Gastroesophageal sphincter (tissue), 4 donors: ENCODE measurements at regions not wholly inside any gene's neighbourhood (a gene's known extent, or its start where the extent isn't known, plus 50 kb on each side); places are given as distances from the start of the nearest gene placed in this dataset.

Source experiments
- ATAC-seq: fragments of 150-250 bp; one replicate; pipeline ENCODE4 v1.9.1; 2016; ENCODE audit warnings: mild to moderate bottlenecking, moderate library complexity
- H3K27ac ChIP-seq, 4 donors: fragments of 200-600 bp; sonication (generic) in 3 of 4; 1 replicate in 3 of 4; 2 replicates in 1 of 4; pipeline ENCODE4 v1.5.1; 2016 to 2019
- H3K27me3 ChIP-seq: fragments of 200-600 bp; sonication (generic); one replicate; pipeline ENCODE4 v1.5.1; 2019
- H3K36me3 ChIP-seq, 2 donors: fragments of 200-600 bp; sonication (generic); one replicate each; pipeline ENCODE4 v1.5.1; 2019; ENCODE audit warnings: control low read depth in 1 of 2
- H3K4me1 ChIP-seq, 3 donors: fragments of 200-600 bp; sonication (generic); 1 replicate in 2 of 3; 2 replicates in 1 of 3; pipeline ENCODE4 v1.5.1; 2016 to 2019; ENCODE audit warnings: control low read depth in 2 of 3
- H3K4me3 ChIP-seq, 2 donors: fragments of 200-600 bp; sonication (generic); one replicate each; pipeline ENCODE4 v1.5.1; 2019; ENCODE audit warnings: mild to moderate bottlenecking in 1 of 2, moderate library complexity in 1 of 2
- H3K9me3 ChIP-seq, 3 donors: fragments of 200-600 bp; sonication (generic); one replicate each; pipeline ENCODE4 v1.5.1; 2017 to 2019; ENCODE audit warnings: control low read depth in 2 of 3
- CTCF ChIP-seq, 4 experiments: fragments of 200-600 bp in 2 of 4; fragments of 450-650 bp in 2 of 4; sonication (generic) in 1 of 4; IDR thresholded peaks; one replicate each; pipeline ENCODE4 v1.5.1; 2017 to 2019; ENCODE audit warnings: antibody characterized with exemption in 4 of 4, mild to moderate bottlenecking in 2 of 4, moderate library complexity in 2 of 4
- EP300 ChIP-seq: sonication (generic); formaldehyde crosslinking; IDR thresholded peaks from one replicate; pipeline ENCODE4 v1.6.1; 2017; ENCODE audit warnings: antibody characterized with exemption, mild to moderate bottlenecking
- POLR2A ChIP-seq, 2 donors: fragments of 450-650 bp; IDR thresholded peaks; one replicate each; pipeline ENCODE4 v1.6.1; 2017; ENCODE audit warnings: antibody characterized with exemption in 2 of 2, mild to moderate bottlenecking in 2 of 2, moderate library complexity in 1 of 2
- POLR2AphosphoS5 ChIP-seq: sonication (generic); formaldehyde crosslinking; IDR thresholded peaks from one replicate; pipeline ENCODE4 v1.6.1; 2017; ENCODE audit warnings: antibody characterized with exemption
- WGBS, 2 donors: methylation state at CpG; one replicate each; pipeline ENCODE4 v1.1.5; 2018; ENCODE audit warnings: low coverage in 1 of 2; 5-methylcytosine and 5-hydroxymethylcytosine counted together

- Histone ChIP-seq H3K27ac (no peak overlapping the region), H3K9me3 (no peaks in the 10 kb centered on the region), H3K4me1 (peaks cover 0 to 24% (median 21%) of the 10 kb centered on the region in 3 donors), H3K27me3 (peaks cover 60% of the 10 kb centered on the region), H3K4me3 (no peak overlapping the region), H3K36me3 (no peaks in the 10 kb centered on the region)
- WGBS, 2 donors, result 56 to 59% methylated on average over 6 of the region's 6 CpGs
- TF ChIP-seq CTCF (IDR thresholded peaks at IDR 0.05), result no peak
- no peak for TF ChIP-seq POLR2A (IDR thresholded peaks at IDR 0.05)
- no peak for TF ChIP-seq POLR2AphosphoS5
- TF ChIP-seq EP300, result no peak
- ATAC-seq, result no peak
Observed at GRCh38 chr5:155732587-155733376, 594.2 kb upstream of the SGCD start.

- Histone ChIP-seq H3K9me3 (no peaks in the 10 kb centered on the region), H3K4me1 (peaks cover 0 to 12% (median 10%) of the 10 kb centered on the region in 3 donors), H3K36me3 (no peaks in the 10 kb centered on the region), H3K4me3 (no peak overlapping the region), H3K27me3 (peaks cover 48% of the 10 kb centered on the region), H3K27ac (no peak overlapping the region)
- whole genome bisulfite sequencing, 2 donors, result 50 to 70% methylated on average over 1 of the region's 1 CpG
- TF ChIP-seq CTCF (IDR thresholded peaks at IDR 0.05) (no peak), POLR2A (IDR thresholded peaks at IDR 0.05) (no peak), POLR2AphosphoS5 (no peak), EP300 (no peak)
- ATAC-seq, result no peak
Observed at GRCh38 chr5:155733935-155734334, 593.0 kb upstream of the SGCD start.

GRCh38 chr5:155735388-155735787 is 591.6 kb upstream of the SGCD start:
- Histone ChIP-seq H3K36me3 (no peaks in the 10 kb centered on the region), H3K9me3 (no peaks in the 10 kb centered on the region), H3K4me3 (no peak overlapping the region), H3K27me3 (peaks cover 34% of the 10 kb centered on the region), H3K4me1 (no peaks in the 10 kb centered on the region), H3K27ac (no peak overlapping the region)
- TF ChIP-seq CTCF (IDR thresholded peaks at IDR 0.05) (no peak), POLR2AphosphoS5 (no peak), EP300 (no peak), POLR2A (IDR thresholded peaks at IDR 0.05) (no peak)
- no peak for ATAC-seq
- 58 to 63% methylated on average over 2 of the region's 2 CpGs for WGBS, 2 donors

- 86 to 94% methylated on average over 2 of the region's 2 CpGs for WGBS, 2 donors
- Histone ChIP-seq H3K4me3 (no peak overlapping the region), H3K4me1 (no peaks in the 10 kb centered on the region), H3K27ac (no peak overlapping the region), H3K36me3 (no peaks in the 10 kb centered on the region), H3K27me3 (peaks cover 1% of the 10 kb centered on the region), H3K9me3 (no peaks in the 10 kb centered on the region)
- no peak for ATAC-seq
- TF ChIP-seq CTCF (IDR thresholded peaks at IDR 0.05), result no peak
- TF ChIP-seq POLR2AphosphoS5, result no peak
- no peak for TF ChIP-seq EP300
- no peak for TF ChIP-seq POLR2A (IDR thresholded peaks at IDR 0.05)
Observed at GRCh38 chr5:155738616-155739015, 588.3 kb upstream of the SGCD start.
